Lung (tissue), 11 donors: ENCODE measurements at regions not wholly inside any gene's neighbourhood (a gene's known extent, or its start where the extent isn't known, plus 50 kb on each side); places are given as distances from the start of the nearest gene placed in this dataset.

ENCODE experiments used
- ATAC-seq: fragments of 200-7000 bp; cut with Tn5 transposase; one replicate; pipeline ENCODE4 v1.9.1; 2020; ENCODE audit warnings: moderate number of reproducible peaks; ENCODE audit not compliant: insufficient read depth, low FRiP score
- DNase-seq, 3 donors: peaks; one replicate each; pipeline ENCODE4 v3.0.0-alpha.2; 2013 to 2017
- H3K27ac ChIP-seq, 2 donors: one replicate each; pipeline ENCODE4 v1.5.1; 2013; ENCODE audit warnings: mild to moderate bottlenecking in 2 of 2, moderate library complexity in 2 of 2, control low read depth in 1 of 2, inconsistent platforms in 1 of 2, low read depth in 1 of 2, low read length in 1 of 2
- H3K27me3 ChIP-seq, 3 donors: one replicate each; pipeline ENCODE4 v1.5.1; 2013; ENCODE audit warnings: low read length in 2 of 3; ENCODE audit not compliant: control insufficient read depth in 3 of 3, insufficient read depth in 3 of 3
- H3K36me3 ChIP-seq, 4 donors: one replicate each; pipeline ENCODE4 v1.5.1; 2013; ENCODE audit warnings: low read length in 4 of 4, mild to moderate bottlenecking in 1 of 4, moderate library complexity in 1 of 4; ENCODE audit not compliant: control insufficient read depth in 4 of 4, insufficient read depth in 4 of 4
- H3K4me1 ChIP-seq, 5 donors: one replicate each; pipeline ENCODE4 v1.5.1; 2013; ENCODE audit warnings: low read length in 5 of 5, mild to moderate bottlenecking in 2 of 5, moderate library complexity in 1 of 5; ENCODE audit not compliant: control insufficient read depth in 5 of 5, insufficient read depth in 5 of 5
- H3K4me3 ChIP-seq: one replicate; pipeline ENCODE4 v1.5.1; 2013; ENCODE audit warnings: mild to moderate bottlenecking, control low read depth, moderate library complexity
- H3K9ac ChIP-seq, 2 donors: one replicate each; pipeline ENCODE4 v1.5.1; 2013; ENCODE audit warnings: low read length in 2 of 2, control low read depth in 1 of 2; ENCODE audit not compliant: insufficient read depth in 1 of 2
- H3K9me3 ChIP-seq, 4 donors: one replicate each; pipeline ENCODE4 v1.5.1; 2013; ENCODE audit warnings: low read length in 3 of 4, mild to moderate bottlenecking in 1 of 4, moderate library complexity in 1 of 4; ENCODE audit not compliant: control insufficient read depth in 4 of 4, insufficient read depth in 3 of 4
- WGBS, 2 donors: extraction: QIAGEN DNeasy Blood & Tissue Kit; methylation state at CpG; one replicate each; pipeline ENCODE4 v1.1.7; 2013; 5-methylcytosine and 5-hydroxymethylcytosine counted together
- TF ChIP-seq, protein P1 (sequence below): IDR thresholded peaks from 2 replicates; pipeline ENCODE4 v1.5.1; 2012; ENCODE audit warnings: mild to moderate bottlenecking; ENCODE audit errors: control extremely low read depth, extremely low read depth
- donor health status: control.
- donor health status: control.
- donor health status: Bipolar disorder and iron deficiency.
- donor health status: healthy.
- donor health status: DM: yes; HTN: yes; CAD: no.

- H3K27ac ChIP-seq, result no peak overlapping the region
- TF ChIP-seq, protein P1, sequence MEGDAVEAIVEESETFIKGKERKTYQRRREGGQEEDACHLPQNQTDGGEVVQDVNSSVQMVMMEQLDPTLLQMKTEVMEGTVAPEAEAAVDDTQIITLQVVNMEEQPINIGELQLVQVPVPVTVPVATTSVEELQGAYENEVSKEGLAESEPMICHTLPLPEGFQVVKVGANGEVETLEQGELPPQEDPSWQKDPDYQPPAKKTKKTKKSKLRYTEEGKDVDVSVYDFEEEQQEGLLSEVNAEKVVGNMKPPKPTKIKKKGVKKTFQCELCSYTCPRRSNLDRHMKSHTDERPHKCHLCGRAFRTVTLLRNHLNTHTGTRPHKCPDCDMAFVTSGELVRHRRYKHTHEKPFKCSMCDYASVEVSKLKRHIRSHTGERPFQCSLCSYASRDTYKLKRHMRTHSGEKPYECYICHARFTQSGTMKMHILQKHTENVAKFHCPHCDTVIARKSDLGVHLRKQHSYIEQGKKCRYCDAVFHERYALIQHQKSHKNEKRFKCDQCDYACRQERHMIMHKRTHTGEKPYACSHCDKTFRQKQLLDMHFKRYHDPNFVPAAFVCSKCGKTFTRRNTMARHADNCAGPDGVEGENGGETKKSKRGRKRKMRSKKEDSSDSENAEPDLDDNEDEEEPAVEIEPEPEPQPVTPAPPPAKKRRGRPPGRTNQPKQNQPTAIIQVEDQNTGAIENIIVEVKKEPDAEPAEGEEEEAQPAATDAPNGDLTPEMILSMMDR, result no peak
- H3K9me3 ChIP-seq, result peaks cover 0 to 36% (median 0%) of the 10 kb centered on the region in 4 donors
- no peak overlapping the region for H3K4me3 ChIP-seq
- no peak for DNase-seq
- WGBS, 2 donors, result 29 to 35% methylated on average over 12 of the region's 12 CpGs
- H3K36me3 ChIP-seq, result no peaks in the 10 kb centered on the region
- H3K27me3 ChIP-seq, result peaks cover 9 to 100% (median 100%) of the 10 kb centered on the region in 3 donors
- peaks cover 0 to 3% (median 0%) of the 10 kb centered on the region in 5 donors for H3K4me1 ChIP-seq
- no peak for ATAC-seq
- H3K9ac ChIP-seq, result no peak overlapping the region
Measured at GRCh38 chr6:28768187-28768913, 155.4 kb downstream of the TRIM27 start.

- TF ChIP-seq, protein P1, result no peak
- Histone ChIP-seq H3K4me1 (peaks cover 0 to 3% (median 0%) of the 10 kb centered on the region in 5 donors), H3K4me3 (no peak overlapping the region), H3K36me3 (no peaks in the 10 kb centered on the region), H3K9ac (no peak overlapping the region), H3K9me3 (peaks cover 0 to 39% (median 0%) of the 10 kb centered on the region in 4 donors), H3K27me3 (peaks cover 9 to 100% (median 100%) of the 10 kb centered on the region in 3 donors), H3K27ac (no peak overlapping the region)
- ATAC-seq, result no peak
- DNase-seq, result no peak
- WGBS, 2 donors, result 15 to 19% methylated on average over 20 of the region's 20 CpGs
Measured at GRCh38 chr6:28769626-28770402, 154.0 kb downstream of the TRIM27 start.

- Histone ChIP-seq H3K27me3 (peaks cover 9 to 100% (median 100%) of the 10 kb centered on the region in 3 donors), H3K27ac (no peak overlapping the region), H3K9ac (no peak overlapping the region), H3K36me3 (no peaks in the 10 kb centered on the region), H3K9me3 (peaks cover 0 to 34% (median 0%) of the 10 kb centered on the region in 4 donors), H3K4me1 (peaks cover 0 to under 1% (median 0%) of the 10 kb centered on the region in 5 donors), H3K4me3 (no peak overlapping the region)
- DNase-seq (no peak), ATAC-seq (no peak)
- TF ChIP-seq, protein P1, result no peak
- WGBS, 2 donors, result 38% methylated on average over 14 of the region's 14 CpGs
Measured at GRCh38 chr6:28770732-28771131, 153.1 kb downstream of the TRIM27 start.
